ENCODE measurements at regions not wholly inside any gene's neighbourhood (a gene's known extent, or its start where the extent isn't known, plus 50 kb on each side); places are given as distances from the start of the nearest gene placed in this dataset.
"Not testable (repeated sequence)": the region's sequence is repeated elsewhere in the genome, so short reads cannot be mapped to it uniquely, and the experiment has no call there.

- no peak for ATAC-seq
- intact Hi-C loops (cut with DNase I, micrococcal nuclease): no loop called here
- DNase-seq: no peak
Observed at GRCh38 chr4:116110713-116111112, 974.7 kb downstream of the TRAM1L1 start.

- ATAC-seq: no peak
- intact Hi-C loops (cut with DNase I, micrococcal nuclease): no loop called here
Observed at GRCh38 chr4:116108606-116109005, 976.8 kb downstream of the TRAM1L1 start.

GRCh38 chr4:116101321-116101720 lies 984.1 kb downstream of the TRAM1L1 start:
- intact Hi-C loops (cut with DNase I, micrococcal nuclease): no loop called here
- ATAC-seq (no peak), DNase-seq (no peak)

More at GRCh38 chr4:116108606-116109005, 976.8 kb downstream of the TRAM1L1 start:
- DNase-seq: no peak

- intact Hi-C loops (cut with DNase I, micrococcal nuclease): no loop called here
- DNase-seq (no peak), ATAC-seq (no peak)
Observed at GRCh38 chr4:116099596-116099995, 985.8 kb downstream of the TRAM1L1 start.

GRCh38 chr4:116097353-116097752 lies 983.9 kb upstream of the NDST4 start:
- intact Hi-C loops (cut with DNase I, micrococcal nuclease); DNase-seq; ATAC-seq: not testable (repeated sequence)

GRCh38 chr4:116092961-116093360 lies 979.5 kb upstream of the NDST4 start:
- no peak for ATAC-seq
- DNase-seq: no peak
- intact Hi-C loops (cut with DNase I, micrococcal nuclease): no loop called here

GRCh38 chr4:116088771-116089170 lies 975.4 kb upstream of the NDST4 start:
- ATAC-seq: no peak
- no peak for DNase-seq
- intact Hi-C loops (cut with DNase I, micrococcal nuclease): no loop called here

GRCh38 chr4:116082808-116083366 lies 969.5 kb upstream of the NDST4 start:
- DNase-seq (no peak), ATAC-seq (no peak)
- intact Hi-C loops (cut with DNase I, micrococcal nuclease): no loop called here

GRCh38 chr4:116073051-116073450 lies 959.6 kb upstream of the NDST4 start:
- DNase-seq: no peak
- intact Hi-C loops (cut with DNase I, micrococcal nuclease): no loop called here
- ATAC-seq: no peak

GRCh38 chr4:116070283-116070682 lies 956.9 kb upstream of the NDST4 start:
- intact Hi-C loops (cut with DNase I, micrococcal nuclease): no loop called here
- DNase-seq (no peak), ATAC-seq (no peak)

GRCh38 chr4:116066711-116067245 lies 953.4 kb upstream of the NDST4 start:
- DNase-seq: no peak
- ATAC-seq: no peak
- intact Hi-C loops (cut with DNase I, micrococcal nuclease): no loop called here

- DNase-seq (no peak), ATAC-seq (no peak)
- intact Hi-C loops (cut with DNase I, micrococcal nuclease): no loop called here
Observed at GRCh38 chr4:116064331-116064730, 950.9 kb upstream of the NDST4 start.

- intact Hi-C loops (cut with DNase I, micrococcal nuclease): no loop called here
- DNase-seq (no peak), ATAC-seq (no peak)
Observed at GRCh38 chr4:116059361-116059760, 945.9 kb upstream of the NDST4 start.

GRCh38 chr4:116058129-116058528 lies 944.7 kb upstream of the NDST4 start:
- intact Hi-C loops (cut with DNase I, micrococcal nuclease): no loop called here
- ATAC-seq (no peak), DNase-seq (no peak)

GRCh38 chr4:116055857-116056827 lies 942.7 kb upstream of the NDST4 start:
- intact Hi-C loops (cut with DNase I, micrococcal nuclease): no loop called here
- DNase-seq (no peak), ATAC-seq (no peak)

GRCh38 chr4:116027311-116027710 lies 913.9 kb upstream of the NDST4 start:
- intact Hi-C loops (cut with DNase I, micrococcal nuclease): no loop called here
- ATAC-seq: no peak

GRCh38 chr4:116024954-116025708 lies 911.7 kb upstream of the NDST4 start:
- intact Hi-C loops (cut with DNase I, micrococcal nuclease): no loop called here
- DNase-seq (no peak), ATAC-seq (no peak)

More at GRCh38 chr4:116027311-116027710, 913.9 kb upstream of the NDST4 start:
- no peak for DNase-seq

GRCh38 chr4:116023049-116023448 lies 909.6 kb upstream of the NDST4 start:
- intact Hi-C loops (cut with DNase I, micrococcal nuclease): no loop called here
- ATAC-seq: no peak
- no peak for DNase-seq

- no peak for ATAC-seq
- intact Hi-C loops (cut with DNase I, micrococcal nuclease): no loop called here
- DNase-seq: no peak
Observed at GRCh38 chr4:116020141-116020722, 906.8 kb upstream of the NDST4 start.
